ENCODE measurements at regions not wholly inside any gene's neighbourhood (a gene's known extent, or its start where the extent isn't known, plus 50 kb on each side); places are given as distances from the start of the nearest gene placed in this dataset.

DNA sequence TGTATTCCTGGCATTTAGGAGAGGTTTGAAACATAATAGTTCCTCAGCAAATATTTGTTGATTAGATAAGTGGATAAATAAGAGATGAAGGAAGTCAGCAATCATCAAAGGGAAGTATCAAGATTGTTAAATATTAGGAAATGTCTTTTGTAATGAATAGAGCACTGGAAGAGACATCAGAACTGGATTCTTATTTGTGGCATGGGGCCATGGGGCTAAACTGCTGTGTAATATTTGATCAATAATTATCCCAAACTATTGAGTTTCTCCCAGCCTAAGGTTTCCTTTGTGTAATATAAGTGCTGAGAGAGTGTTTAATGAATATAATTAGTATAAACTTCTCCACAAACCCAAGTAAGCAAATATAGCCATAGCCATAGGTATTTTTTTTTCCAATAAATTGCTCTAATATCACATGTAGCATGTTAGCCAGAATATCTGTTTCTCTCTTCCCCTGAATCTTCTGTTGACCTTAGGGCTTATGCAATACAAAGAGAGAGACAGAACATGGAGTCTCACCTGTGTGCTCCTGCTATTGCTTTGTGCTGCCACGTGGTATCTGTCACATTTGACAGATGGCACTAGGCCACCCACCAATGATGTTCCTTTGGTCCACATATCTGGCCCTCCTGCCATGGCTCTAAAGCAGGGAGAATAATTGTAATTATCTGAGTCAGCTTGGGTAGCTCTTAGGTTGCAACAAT is 658.7 kb downstream of the SOX5 start:
- Histone ChIP-seq H3K36me3 (ENCODE audit: insufficient read depth, low read length) (no peaks in the 10 kb centered on the region), H3K4me2 (ENCODE audit: insufficient read depth, low read length) (no peak overlapping the region), H3K4me3 (ENCODE audit: insufficient read depth, low read length) (no peak overlapping the region), H3K27me3 (ENCODE audit: insufficient read depth, low read length) (no peaks in the 10 kb centered on the region), H2AFZ (ENCODE audit: low read length) (no peak overlapping the region), H4K20me1 (ENCODE audit: insufficient read depth, low read length) (no peaks in the 10 kb centered on the region), H3K9me3 (ENCODE audit: low read depth, low read length) (no peaks in the 10 kb centered on the region), H3K4me1 (ENCODE audit: insufficient read depth, low read length) (no peaks in the 10 kb centered on the region), H3K27ac (ENCODE audit: low read depth, low read length) (no peak overlapping the region), H3K79me2 (ENCODE audit: insufficient read depth, low read length) (no peaks in the 10 kb centered on the region)
- TF ChIP-seq, protein P1, sequence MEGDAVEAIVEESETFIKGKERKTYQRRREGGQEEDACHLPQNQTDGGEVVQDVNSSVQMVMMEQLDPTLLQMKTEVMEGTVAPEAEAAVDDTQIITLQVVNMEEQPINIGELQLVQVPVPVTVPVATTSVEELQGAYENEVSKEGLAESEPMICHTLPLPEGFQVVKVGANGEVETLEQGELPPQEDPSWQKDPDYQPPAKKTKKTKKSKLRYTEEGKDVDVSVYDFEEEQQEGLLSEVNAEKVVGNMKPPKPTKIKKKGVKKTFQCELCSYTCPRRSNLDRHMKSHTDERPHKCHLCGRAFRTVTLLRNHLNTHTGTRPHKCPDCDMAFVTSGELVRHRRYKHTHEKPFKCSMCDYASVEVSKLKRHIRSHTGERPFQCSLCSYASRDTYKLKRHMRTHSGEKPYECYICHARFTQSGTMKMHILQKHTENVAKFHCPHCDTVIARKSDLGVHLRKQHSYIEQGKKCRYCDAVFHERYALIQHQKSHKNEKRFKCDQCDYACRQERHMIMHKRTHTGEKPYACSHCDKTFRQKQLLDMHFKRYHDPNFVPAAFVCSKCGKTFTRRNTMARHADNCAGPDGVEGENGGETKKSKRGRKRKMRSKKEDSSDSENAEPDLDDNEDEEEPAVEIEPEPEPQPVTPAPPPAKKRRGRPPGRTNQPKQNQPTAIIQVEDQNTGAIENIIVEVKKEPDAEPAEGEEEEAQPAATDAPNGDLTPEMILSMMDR (IDR thresholded peaks at IDR 0.05; ENCODE audit: extremely low read depth, low read depth, low read length): no peak
- DNase-seq (ENCODE audit: insufficient read length, low spot score, missing footprints): no peak

- no peaks in the 10 kb centered on the region for H3K27me3 ChIP-seq (ENCODE audit: insufficient read depth, low read length)
- H4K20me1 ChIP-seq (ENCODE audit: insufficient read depth, low read length): no peaks in the 10 kb centered on the region
These were observed 646.2 kb downstream of the SOX5 start for GRCh38 chr12:23303220-23303619.

DNA sequence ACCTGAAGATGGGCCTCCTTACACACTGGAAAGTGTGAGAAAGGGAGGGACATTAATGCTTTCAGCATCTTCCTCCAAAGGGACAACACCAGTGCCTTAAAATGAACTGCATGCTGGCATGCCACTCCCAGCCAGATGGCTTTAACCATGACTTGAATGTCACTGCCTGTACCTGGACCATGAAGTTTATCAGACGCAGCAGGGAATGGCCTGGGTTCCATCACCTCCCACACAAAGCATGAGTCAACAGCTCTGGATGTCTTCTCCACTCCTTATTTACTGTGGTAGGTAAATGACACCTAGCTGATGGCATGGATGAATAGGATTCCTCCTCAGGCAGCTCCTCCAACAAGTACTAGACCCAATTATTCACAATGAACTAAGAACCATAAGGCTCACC is 645.6 kb downstream of the SOX5 start:
- Histone ChIP-seq H4K20me1 (ENCODE audit: insufficient read depth, low read length) (no peaks in the 10 kb centered on the region), H3K27me3 (ENCODE audit: insufficient read depth, low read length) (no peaks in the 10 kb centered on the region), H3K27ac (ENCODE audit: low read depth, low read length) (no peak overlapping the region), H3K4me2 (ENCODE audit: insufficient read depth, low read length) (no peak overlapping the region), H2AFZ (ENCODE audit: low read length) (no peak overlapping the region), H3K4me3 (ENCODE audit: insufficient read depth, low read length) (no peak overlapping the region), H3K9me3 (ENCODE audit: low read depth, low read length) (no peaks in the 10 kb centered on the region), H3K36me3 (ENCODE audit: insufficient read depth, low read length) (no peaks in the 10 kb centered on the region), H3K79me2 (ENCODE audit: insufficient read depth, low read length) (no peaks in the 10 kb centered on the region), H3K4me1 (ENCODE audit: insufficient read depth, low read length) (no peaks in the 10 kb centered on the region)
- DNase-seq (ENCODE audit: insufficient read length, low spot score, missing footprints): no peak
- TF ChIP-seq, protein P1 (IDR thresholded peaks at IDR 0.05; ENCODE audit: extremely low read depth, low read depth, low read length): no peak

More at GRCh38 chr12:23303220-23303619, 646.2 kb downstream of the SOX5 start:
- DNase-seq (ENCODE audit: insufficient read length, low spot score, missing footprints): no peak
- H3K79me2 ChIP-seq (ENCODE audit: insufficient read depth, low read length): no peaks in the 10 kb centered on the region
- no peak overlapping the region for H2AFZ ChIP-seq (ENCODE audit: low read length)
- H3K9me3 ChIP-seq (ENCODE audit: low read depth, low read length): no peaks in the 10 kb centered on the region
- TF ChIP-seq, protein P1 (IDR thresholded peaks at IDR 0.05; ENCODE audit: extremely low read depth, low read depth, low read length): no peak
- no peak overlapping the region for H3K27ac ChIP-seq (ENCODE audit: low read depth, low read length)
- no peak overlapping the region for H3K4me2 ChIP-seq (ENCODE audit: insufficient read depth, low read length)
- H3K4me1 ChIP-seq (ENCODE audit: insufficient read depth, low read length): no peaks in the 10 kb centered on the region
- no peak overlapping the region for H3K4me3 ChIP-seq (ENCODE audit: insufficient read depth, low read length)
- no peaks in the 10 kb centered on the region for H3K36me3 ChIP-seq (ENCODE audit: insufficient read depth, low read length)

GRCh38 chr12:23333938-23334337 is 615.5 kb downstream of the SOX5 start:
- Histone ChIP-seq H3K4me1 (ENCODE audit: insufficient read depth, low read length) (no peaks in the 10 kb centered on the region), H3K4me2 (ENCODE audit: insufficient read depth, low read length) (no peak overlapping the region), H3K27me3 (ENCODE audit: insufficient read depth, low read length) (no peaks in the 10 kb centered on the region), H3K36me3 (ENCODE audit: insufficient read depth, low read length) (no peaks in the 10 kb centered on the region), H3K4me3 (ENCODE audit: insufficient read depth, low read length) (no peak overlapping the region), H3K27ac (ENCODE audit: low read depth, low read length) (no peak overlapping the region), H3K79me2 (ENCODE audit: insufficient read depth, low read length) (no peaks in the 10 kb centered on the region), H4K20me1 (ENCODE audit: insufficient read depth, low read length) (no peaks in the 10 kb centered on the region), H3K9me3 (ENCODE audit: low read depth, low read length) (no peaks in the 10 kb centered on the region), H2AFZ (ENCODE audit: low read length) (no peak overlapping the region)
- TF ChIP-seq, protein P1 (IDR thresholded peaks at IDR 0.05; ENCODE audit: extremely low read depth, low read depth, low read length): no peak
- no peak for DNase-seq (ENCODE audit: insufficient read length, low spot score, missing footprints)

All from osteoblast (primary cell).